NCI-H187 treated with DMSO at 0.1 percent for 48 hours (cell line): ENCODE measurements at regions not wholly inside any gene's neighbourhood (a gene's known extent, or its start where the extent isn't known, plus 50 kb on each side); places are given as distances from the start of the nearest gene placed in this dataset.

Experiments used
- DNase-seq: peaks from one replicate; lab custom pipeline; 2025; lab: John Stamatoyannopoulos, UW

DNA sequence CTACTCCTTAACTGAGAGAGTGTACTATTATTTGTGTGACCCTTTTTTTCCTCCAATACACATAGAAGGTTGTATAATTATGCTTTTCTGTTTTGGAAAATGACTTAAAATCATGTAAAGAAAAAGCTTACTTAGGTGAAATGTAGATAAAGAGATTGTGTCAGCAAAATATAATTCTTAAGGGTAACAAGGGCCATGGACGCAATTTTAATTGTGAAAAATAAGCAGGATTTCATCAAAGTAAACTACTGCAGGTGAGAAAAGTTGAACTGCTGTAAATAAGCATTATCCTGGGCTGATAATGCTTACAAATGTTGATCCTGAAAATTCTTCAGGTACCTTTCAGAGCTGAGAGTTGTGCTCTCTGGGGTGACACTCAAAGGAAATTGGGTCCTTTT is 141.5 kb downstream of the RPIA start:
- DNase-seq: no peak

DNA sequence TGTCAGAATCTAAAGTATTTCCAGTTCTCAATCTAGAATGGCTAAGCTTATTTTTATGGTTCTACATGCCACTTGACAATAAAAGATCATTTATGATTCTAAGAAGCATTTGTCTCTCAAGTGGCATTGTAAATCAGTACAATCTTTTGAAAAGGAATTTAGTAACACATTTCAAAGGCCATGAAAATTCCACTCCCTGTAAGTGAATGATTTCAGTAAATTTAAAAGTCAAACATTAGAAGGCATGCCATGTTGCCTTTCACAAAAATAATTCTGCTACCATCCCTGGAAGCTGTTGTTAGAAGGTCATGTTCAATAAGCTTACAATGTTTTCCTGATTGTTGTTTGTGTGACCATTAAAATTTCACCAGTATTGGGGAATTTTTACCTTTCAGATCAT is 142.9 kb downstream of the RPIA start:
- no peak for DNase-seq

DNA sequence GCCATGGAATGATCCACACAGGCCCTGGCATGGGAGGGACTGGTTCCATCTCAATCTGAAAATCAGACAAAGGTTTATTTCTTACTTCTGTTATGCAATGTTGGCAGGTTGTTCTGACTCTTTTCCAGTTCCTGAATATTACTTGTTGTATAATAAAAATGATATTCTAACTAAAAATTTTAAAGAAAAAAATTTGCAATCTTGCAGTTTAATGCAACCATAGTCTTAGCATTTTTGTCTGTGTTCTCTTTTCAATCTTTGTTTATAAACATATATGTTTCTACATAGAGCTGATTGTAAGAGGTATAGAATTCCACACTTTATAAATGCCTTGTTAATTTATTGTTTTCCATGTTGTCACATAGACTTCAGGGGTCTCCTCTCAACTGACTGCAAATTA is 143.4 kb downstream of the RPIA start:
- no peak for DNase-seq

DNA sequence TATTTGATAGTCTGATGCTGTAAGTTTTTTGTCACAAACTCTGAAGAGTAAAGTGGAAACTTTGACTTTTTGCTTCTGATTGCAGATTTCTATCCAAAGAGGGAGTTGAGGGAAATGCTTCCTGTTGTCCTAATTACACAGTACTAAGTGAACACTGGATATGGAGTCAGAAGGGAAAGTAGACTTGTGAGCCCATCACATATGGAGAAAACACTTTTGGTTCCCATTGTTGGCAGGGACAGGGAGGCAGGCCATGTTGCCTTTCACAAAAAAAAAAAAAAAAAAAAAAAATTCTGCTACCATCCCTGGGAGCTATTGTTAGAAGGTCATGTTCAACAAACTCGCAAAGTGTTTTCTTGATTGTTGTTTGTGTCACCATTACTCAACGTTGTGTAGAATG is 144.3 kb downstream of the RPIA start:
- DNase-seq: no peak

DNA sequence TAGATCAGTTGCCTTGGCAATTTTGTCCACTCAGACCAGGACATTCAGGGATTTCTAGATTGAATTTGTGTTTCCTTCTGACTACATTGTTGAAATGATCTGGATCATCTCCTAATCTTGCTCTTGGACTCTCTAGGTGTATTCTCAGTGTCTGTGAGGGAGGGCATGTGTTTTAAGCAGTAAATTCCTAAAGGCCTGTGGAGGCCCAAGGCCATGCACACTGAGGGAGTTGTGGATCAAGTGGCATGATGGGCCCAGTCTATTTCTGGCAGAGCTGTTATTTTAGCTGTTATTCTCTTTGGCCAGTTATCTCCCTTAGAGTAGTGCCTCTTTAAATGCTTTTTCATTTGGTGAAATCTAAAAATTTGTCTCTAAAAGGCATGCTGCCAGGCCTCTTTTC is 144.9 kb downstream of the RPIA start:
- no peak for DNase-seq

DNA sequence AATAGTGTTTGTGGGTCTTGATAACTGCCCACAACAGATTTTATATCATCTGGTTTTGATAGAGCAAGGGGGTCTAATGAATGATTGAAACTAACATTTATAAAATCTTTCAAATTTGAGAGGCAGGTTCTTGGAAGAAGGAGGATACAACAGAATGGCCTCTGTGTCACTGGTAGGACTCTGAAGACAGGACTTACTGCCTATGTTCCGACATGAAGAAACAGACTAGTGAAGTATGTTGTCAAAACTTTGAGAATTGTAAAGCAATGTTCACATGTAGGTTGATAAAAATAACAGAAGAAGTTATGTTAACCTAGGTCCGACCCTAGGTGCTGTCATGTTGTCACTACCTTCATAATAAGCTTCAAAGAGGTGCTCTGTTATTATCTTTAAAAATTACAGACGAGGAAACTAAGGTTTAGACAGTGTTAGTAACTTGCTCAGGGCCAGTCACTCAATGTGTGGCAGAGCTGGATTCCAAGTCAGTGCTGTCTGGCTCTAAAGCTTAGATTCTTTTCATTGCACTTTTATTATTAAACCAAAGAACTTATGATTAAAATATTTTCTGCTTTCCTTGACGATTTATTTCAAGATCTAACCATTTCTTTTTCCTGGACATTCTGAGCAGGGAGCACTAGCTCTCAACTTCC is 146.2 kb downstream of the RPIA start:
- DNase-seq: no peak

DNA sequence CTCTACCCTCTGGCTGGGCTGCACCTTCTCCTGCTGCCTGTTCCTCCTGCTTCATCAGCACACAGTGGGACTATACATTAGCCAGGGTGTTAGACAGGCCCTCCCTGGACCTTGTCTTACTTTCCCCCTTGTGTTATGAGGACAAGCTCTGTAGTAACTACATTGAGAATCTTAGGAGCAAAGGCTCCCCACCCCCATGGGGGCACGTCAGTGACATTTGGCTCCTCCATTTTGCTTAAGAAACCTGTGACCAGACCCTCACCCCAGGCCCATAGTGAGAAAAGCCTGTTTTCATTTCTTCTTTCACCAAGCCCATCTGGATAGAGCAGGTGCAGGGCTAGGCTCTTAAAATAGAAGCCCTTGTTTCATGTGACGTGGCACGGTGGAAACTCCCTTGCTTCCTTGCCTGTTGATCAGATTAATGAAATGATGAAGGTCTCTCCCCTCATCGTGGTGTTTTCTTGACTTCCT is 146.7 kb downstream of the RPIA start:
- no peak for DNase-seq

DNA sequence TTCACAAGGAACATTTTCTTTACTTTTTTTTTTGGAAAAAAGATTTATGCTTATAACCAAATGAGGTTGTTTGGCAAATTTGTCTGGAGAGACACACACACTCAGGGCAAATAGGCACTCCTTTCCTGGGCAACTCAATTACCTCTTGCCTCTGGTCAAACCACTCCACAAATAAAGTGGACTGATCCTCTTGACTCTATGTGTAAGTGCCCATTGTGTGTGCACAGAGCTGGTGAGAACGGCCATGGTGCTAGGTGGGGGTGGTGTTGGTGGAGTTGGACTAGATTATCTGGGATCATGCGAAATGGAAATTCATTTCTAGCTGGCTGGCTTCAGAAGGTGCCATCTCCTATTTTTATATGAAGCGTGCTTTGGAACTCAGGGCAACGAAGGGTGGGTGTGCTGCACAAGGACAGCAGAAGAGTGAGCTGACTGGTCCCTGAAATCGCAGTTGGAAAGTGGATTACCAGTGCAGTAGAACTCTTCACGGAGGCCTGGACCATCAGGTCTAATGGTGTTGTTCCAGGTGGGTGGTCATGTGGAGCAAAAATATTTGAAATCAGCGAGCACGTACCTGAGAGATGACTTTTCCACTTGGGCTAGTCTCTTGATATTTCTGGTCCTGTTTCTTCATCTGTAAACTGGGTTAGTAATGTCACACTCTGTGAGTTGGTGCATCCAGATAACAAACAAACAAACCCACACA is 149.9 kb downstream of the RPIA start:
- no peak for DNase-seq

DNA sequence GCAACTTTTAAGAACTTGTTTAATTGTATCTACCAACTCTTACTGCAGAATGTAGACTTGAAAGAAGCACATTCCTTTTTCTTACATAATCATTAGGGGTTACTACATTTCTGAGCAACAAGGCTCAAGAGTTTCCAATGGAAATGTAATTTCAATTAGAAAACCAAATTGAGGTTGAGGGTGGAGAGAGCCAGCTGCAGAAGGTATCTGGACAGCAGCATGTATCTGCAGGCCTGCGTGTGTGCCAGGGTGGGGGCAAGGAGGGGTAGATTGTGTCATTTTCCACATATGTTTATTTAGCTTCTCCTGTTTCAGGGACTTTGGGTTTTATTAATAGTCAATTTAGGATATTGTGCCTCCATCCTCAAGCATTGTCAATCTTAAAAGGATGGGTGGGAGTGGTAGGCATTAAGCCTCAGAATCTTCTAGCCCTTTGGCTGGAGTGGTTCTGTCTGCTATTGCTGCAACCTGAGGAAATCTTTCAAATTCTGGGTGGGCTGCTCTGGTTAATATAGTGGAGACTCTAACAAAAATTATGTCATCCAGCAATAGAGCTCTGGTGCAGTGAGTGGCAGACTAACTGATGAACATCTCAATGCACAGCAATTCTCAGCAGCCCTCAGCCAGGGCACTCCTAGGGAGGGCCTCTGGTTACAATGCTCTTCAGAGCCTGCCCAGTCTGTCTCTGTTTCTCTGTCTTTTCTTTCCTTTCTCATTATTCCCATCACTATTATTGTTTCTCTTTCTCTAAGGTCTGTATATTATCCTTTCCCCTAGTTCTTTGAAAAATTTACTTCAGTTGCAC is 151.4 kb downstream of the RPIA start:
- no peak for DNase-seq

DNA sequence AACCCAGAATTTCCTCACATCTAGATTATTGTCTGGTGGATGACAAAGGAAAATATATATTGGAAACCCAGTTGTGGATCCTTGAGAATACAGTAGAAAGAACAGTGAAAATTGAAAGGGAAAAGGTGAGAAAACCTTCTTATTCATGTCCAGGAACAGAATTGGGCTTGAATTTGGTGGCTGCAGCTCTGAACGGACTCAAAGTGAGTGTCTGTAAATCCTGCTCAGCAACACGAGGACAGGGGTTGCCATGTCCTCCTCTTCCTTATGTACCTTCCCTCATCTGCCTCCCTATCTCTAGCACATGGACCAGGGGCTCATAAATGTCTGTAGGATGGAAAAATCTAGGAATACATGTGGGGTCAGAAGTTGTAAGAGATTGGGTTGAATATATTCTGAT is 152.2 kb downstream of the RPIA start:
- no peak for DNase-seq

DNA sequence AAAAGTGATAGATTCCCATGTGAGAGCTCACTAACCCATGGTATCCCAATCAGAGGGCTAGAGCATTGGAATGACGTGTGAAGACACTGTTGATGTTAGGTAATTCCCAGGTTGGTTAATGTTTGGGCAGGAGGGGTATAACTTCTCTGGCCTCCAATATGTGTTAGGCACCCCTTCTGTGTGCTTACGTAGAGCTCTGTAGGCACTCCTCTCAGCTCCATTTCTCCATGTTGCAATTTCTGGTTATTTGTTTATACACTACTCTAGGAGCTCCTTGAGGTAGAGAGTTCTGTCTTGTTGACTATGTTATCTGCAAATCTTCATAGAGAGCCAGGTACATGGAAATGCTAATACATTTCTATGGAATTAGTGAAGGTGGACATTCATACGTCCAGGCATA is 153.5 kb downstream of the RPIA start:
- no peak for DNase-seq

DNA sequence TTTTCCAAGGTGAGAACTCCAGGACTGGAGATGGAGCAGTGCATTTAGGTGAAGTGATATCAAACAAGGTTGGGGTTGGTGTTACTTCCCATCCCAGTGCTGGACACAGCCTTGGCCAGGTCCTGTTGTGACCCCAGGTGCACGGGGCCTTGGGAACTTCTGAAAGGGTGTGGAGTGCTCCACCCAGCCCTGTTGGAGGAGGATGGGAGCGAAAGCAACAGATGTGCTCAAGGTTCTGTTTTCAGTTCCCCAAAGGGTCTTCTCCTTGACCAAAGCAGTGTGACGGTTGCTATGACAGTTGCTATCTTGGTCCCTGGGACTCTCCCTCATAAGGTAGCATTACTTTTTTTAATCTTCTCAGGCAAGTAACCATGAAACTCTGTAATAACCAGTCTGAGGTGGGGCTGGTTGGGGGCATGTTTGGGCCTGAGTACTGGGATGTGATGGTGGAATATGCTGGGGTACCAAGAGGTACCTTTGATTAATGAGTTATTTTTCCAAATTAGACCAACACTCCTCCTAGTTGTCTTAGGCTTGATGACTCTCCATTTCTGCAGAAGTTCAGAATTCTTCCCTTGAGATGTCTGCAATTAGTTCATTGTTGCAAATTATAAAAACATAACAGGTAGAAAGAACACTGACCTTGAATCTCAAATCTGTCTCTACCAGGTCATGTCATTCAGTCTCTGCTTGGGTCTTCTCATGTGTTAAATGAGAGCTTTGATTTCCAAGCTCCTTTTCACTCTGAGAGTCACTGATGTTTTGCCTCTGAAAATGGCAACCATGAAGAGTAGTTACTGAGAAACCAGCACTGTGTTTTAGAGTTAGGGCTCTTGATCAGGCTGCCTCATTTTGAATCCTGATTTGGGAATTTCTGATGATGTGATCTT is 154.5 kb downstream of the RPIA start:
- no peak for DNase-seq

DNA sequence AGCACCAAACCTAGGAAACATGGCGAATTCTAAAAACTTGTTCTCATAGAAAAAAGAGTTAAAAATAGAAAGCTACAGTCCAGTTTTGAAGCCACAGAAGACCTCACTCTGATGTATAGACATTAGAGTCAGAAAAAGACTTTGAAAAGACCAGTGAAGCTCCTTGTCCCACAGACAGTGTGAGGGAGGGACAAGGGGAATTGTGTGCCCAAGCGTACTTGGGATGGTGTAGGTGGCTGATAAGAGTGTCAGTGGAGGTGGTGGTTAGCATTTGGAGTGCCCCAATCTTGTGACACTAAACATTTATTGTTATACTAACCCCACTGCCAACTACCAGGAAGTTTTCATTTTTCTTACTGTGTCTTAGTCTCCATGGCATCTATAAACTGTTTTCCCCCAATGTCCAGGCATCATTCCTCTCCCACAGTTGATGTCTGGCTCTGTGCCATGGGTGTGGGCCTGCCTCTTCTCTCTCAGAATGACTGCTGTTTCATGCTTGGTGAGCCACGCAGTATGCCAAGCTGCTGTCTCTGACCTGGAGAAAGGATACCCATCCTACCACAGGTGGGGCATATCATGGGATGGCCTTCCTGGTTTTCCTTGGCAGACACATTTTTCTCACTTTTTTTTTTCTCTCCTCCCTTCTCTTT is 161.4 kb downstream of the RPIA start:
- DNase-seq: no peak

DNA sequence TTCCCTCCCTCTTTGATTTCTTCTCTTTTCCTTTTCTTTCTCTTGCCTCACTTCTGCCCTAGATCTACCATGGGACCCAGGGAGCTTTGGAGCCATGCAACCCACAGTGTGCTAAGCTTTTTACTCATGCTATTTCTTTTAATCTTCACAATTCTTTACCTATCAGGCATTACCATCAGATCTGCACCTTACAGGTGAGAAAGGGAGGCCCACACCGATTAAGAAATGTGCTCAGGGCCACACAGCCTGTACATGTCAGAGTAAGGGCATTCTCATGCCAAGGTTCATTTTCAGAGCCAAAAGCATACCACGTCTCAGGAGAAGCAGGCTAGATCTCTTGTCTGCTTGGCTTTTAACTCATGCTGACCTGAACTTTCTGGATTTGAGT is 161.9 kb downstream of the RPIA start:
- DNase-seq: no peak

DNA sequence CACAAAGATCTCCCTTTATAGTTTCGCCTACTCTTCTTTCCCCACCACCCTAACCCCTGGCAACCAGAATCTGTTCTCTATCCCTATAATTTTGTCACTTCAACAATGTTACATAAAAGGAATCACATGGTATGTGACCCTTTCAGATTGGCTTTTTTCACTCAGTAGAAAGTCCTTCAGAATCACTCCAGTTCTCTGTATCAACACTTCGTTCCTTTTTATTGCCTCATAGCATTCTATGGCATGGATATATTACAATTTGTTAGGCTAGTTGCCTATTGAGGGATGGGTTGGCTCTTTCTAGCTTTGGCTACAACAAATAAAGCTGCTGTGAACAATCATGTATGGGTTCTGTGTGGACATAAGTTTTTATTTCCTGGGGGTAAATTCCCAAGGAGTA is 163.1 kb downstream of the RPIA start:
- no peak for DNase-seq

DNA sequence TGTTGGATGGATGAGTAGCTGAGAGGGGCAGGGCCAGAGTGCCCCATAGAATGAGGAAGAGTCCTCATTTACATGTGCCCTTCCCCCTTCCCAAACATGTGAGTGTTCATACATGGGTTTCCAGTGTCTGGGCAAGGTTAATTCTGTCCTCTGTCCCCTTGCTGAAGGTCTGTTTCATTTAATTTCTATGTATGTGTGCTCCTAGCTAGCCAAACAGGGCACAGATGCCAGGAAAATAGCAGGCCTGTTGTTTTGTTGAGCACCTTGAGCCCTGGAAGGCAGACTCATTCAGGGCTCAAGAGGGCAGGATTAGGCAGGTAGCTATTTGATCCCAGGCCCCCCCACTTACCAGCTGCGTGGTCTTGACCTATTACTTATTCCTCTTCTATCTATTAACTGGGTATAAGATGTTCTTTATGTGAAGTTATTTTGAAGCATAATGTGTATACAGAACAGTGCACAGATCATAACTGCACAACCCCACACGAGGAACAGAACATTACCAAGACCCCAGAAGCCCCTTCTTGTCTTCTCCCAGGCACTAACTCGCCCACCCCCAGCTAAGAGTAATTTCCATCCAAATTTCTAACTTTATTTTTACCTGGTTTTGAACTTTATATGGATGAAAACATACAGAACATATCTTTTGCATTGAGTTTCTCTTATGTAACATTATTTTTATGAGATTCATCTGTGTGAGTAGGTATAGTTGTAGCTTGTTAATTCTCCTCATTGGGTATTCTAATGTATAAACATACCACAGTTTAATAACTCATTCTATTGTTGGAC is 164.3 kb downstream of the RPIA start:
- no peak for DNase-seq

DNA sequence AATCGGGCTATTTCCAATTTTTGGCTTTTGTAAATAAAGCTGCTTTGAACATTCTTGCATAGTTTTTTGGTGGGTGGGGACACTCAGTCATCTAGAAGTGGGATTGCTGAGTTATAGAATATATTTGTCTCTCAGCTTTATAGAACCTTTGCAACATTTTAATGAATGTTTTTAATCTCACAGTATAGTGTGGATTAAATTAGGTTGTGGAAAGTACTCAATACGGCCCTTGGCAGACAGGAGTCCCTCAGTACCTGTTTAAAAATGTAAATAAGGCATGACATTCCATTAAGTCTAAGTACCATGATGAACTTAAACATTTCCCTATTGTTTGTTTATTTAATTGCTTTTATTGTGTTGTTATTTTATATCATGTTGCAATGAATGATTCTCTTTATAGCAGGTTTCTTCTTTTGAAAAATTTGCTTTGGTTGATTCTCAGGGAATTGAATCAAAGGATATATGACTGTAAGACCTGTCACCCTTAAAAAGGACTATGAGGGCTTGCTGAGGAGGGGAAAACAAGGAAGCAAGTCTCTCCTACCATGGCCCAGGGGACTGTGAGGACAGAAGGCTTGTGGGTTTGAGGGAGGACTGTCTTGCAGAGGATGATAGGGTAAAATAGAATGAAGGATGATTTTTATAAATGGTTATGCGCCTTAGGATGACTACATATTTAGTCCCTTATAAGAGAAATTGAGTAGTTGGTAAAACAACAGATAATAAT is 165.1 kb downstream of the RPIA start:
- DNase-seq: no peak

DNA sequence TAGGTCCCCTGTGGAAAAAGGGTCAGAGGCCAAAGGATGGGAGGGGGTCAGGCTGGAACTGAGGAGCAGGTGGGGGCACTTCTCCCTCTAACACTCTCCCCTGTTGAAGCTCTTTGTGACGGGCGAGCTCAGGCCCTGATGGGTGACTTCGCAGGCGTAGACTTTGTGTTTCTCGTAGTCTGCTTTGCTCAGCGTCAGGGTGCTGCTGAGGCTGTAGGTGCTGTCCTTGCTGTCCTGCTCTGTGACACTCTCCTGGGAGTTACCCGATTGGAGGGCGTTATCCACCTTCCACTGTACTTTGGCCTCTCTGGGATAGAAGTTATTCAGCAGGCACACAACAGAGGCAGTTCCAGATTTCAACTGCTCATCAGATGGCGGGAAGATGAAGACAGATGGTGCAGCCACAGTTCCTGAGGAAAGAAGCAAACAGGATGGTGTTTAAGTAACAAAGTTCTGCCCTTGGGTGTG is 165.8 kb downstream of the RPIA start:
- no peak for DNase-seq

DNA sequence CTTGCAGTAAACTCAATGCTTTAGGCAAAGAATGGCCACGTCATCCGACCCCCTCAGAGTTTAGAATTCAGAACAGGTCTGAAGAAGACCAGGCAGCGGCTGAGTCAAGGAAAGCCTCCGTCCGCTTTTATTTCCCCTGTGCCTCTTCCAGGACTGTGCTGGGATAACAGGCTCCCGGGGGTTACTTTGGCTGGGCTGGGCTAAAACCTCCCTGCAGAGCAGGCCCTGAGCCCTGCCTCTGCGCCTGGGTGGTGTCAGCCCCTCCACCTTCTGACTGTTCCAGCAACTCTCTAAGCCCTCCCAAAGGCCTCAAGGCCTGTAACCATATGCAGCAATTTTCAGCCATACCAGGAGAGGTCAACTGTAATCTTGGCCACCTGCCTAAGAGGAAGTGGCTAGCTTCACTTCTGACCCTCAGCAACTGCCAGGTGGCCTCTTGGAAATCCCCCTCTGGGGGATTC is 166.5 kb downstream of the RPIA start:
- DNase-seq: no peak

DNA sequence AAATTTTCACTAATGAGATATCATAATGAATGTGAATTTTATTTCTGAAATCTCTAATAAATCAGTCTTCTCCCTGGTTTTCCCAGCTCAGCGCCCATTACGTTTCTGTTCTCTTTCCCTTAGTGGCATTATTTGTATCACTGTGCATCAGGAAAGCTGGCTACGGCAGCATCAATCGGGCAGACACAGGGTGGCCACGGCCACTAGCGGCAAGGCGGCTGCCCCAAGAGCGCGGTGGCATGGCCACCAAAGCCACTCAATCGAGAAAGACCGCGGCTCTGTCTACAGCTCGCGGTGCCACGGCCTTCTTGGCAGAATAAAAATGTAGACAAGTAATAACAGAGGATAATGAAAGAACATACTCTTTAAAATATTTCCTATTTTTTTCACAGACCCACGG is 168.0 kb downstream of the RPIA start:
- no peak for DNase-seq
